Endothelial cell (in vitro differentiated cells): ENCODE measurements at regions not wholly inside any gene's neighbourhood (a gene's known extent, or its start where the extent isn't known, plus 50 kb on each side); places are given as distances from the start of the nearest gene placed in this dataset.

Experiments used
- DNase-seq: peaks from one replicate; pipeline ENCODE4 v3.0.0; 2021; ENCODE audit warnings: low spot score
- H3K27ac Mint-ChIP-seq: one replicate; pipeline ENCODE4 v1.8.0; 2021; ENCODE audit warnings: mixed read lengths, inconsistent platforms; ENCODE audit not compliant: unreplicated experiment
- H3K27me3 Mint-ChIP-seq: one replicate; pipeline ENCODE4 v1.8.0; 2021; ENCODE audit warnings: mild to moderate bottlenecking, moderate library complexity, mixed read lengths, inconsistent platforms; ENCODE audit not compliant: unreplicated experiment
- H3K36me3 Mint-ChIP-seq: one replicate; pipeline ENCODE4 v1.8.0; 2021; ENCODE audit warnings: mild to moderate bottlenecking, low read depth, mixed read lengths, inconsistent platforms; ENCODE audit not compliant: unreplicated experiment
- H3K4me1 Mint-ChIP-seq: one replicate; pipeline ENCODE4 v1.8.0; 2021; ENCODE audit warnings: mild to moderate bottlenecking, mixed read lengths, inconsistent platforms; ENCODE audit not compliant: unreplicated experiment
- H3K4me3 Mint-ChIP-seq: one replicate; pipeline ENCODE4 v1.8.0; 2021; ENCODE audit warnings: mild to moderate bottlenecking, mixed read lengths, inconsistent platforms; ENCODE audit not compliant: unreplicated experiment
- H3K9me3 Mint-ChIP-seq: one replicate; pipeline ENCODE4 v1.8.0; 2021; ENCODE audit warnings: mixed read lengths, inconsistent platforms; ENCODE audit not compliant: unreplicated experiment
- TF ChIP-seq, protein P1 (sequence below): fragments of 200-600 bp; sonication (generic); IDR thresholded peaks from one replicate; pipeline ENCODE4 v1.5.0; 2021; ENCODE audit warnings: antibody characterized with exemption; ENCODE audit not compliant: unreplicated experiment

DNA sequence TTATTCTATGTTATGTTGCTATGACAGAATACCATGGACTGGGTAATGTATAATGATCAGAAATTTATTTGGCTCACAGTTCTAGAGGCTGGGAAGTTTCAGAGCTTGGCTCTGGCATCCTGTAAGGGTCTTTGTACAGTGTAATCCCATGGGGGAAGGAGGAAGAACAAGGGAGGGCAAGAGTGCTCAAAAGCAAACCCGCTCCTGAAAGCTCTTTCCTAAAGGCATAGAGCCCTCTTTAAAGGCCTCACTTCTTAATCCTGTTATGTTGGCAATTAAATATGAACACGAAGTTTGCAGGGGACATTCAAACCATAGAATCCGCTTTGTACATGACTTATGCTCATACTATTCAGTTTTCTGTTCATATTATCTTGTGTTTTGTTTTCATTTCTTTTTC, 191.3 kb upstream of the CTSO start:
- TF ChIP-seq, protein P1, sequence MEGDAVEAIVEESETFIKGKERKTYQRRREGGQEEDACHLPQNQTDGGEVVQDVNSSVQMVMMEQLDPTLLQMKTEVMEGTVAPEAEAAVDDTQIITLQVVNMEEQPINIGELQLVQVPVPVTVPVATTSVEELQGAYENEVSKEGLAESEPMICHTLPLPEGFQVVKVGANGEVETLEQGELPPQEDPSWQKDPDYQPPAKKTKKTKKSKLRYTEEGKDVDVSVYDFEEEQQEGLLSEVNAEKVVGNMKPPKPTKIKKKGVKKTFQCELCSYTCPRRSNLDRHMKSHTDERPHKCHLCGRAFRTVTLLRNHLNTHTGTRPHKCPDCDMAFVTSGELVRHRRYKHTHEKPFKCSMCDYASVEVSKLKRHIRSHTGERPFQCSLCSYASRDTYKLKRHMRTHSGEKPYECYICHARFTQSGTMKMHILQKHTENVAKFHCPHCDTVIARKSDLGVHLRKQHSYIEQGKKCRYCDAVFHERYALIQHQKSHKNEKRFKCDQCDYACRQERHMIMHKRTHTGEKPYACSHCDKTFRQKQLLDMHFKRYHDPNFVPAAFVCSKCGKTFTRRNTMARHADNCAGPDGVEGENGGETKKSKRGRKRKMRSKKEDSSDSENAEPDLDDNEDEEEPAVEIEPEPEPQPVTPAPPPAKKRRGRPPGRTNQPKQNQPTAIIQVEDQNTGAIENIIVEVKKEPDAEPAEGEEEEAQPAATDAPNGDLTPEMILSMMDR, result no peak
- Mint-ChIP-seq H3K36me3 (no peaks in the 10 kb centered on the region), H3K9me3 (no peaks in the 10 kb centered on the region), H3K27me3 (no peaks in the 10 kb centered on the region), H3K4me3 (no peak overlapping the region), H3K27ac (no peak overlapping the region), H3K4me1 (no peaks in the 10 kb centered on the region)
- no peak for DNase-seq

DNA sequence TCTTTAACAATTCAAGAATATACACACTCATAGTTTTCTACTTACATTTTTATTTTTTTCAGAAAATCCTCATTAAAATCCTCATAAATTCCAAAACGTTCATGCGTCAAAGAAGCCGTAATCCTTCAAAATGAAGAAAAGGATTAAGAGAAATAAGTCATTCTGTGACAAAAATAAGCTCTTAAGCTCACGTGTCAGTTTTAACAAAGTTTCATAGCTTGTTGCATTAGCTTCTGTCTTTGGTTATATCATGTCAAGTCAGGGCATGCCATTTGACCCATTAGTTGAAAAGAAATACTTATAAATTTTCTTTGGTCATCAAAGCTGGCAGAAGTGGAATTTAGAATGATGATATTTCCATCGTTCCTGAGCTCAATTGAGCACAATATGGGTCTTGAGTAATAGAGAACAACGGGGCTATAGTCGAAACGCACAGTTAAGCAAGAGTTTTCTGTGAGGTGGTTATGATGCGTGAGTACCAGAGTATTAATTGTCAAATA, 185.2 kb upstream of the CTSO start:
- Mint-ChIP-seq H3K27me3 (no peaks in the 10 kb centered on the region), H3K27ac (no peak overlapping the region), H3K36me3 (no peaks in the 10 kb centered on the region), H3K4me1 (peaks cover 4% of the 10 kb centered on the region), H3K4me3 (no peak overlapping the region), H3K9me3 (no peaks in the 10 kb centered on the region)
- TF ChIP-seq, protein P1, result no peak
- DNase-seq, result no peak

DNA sequence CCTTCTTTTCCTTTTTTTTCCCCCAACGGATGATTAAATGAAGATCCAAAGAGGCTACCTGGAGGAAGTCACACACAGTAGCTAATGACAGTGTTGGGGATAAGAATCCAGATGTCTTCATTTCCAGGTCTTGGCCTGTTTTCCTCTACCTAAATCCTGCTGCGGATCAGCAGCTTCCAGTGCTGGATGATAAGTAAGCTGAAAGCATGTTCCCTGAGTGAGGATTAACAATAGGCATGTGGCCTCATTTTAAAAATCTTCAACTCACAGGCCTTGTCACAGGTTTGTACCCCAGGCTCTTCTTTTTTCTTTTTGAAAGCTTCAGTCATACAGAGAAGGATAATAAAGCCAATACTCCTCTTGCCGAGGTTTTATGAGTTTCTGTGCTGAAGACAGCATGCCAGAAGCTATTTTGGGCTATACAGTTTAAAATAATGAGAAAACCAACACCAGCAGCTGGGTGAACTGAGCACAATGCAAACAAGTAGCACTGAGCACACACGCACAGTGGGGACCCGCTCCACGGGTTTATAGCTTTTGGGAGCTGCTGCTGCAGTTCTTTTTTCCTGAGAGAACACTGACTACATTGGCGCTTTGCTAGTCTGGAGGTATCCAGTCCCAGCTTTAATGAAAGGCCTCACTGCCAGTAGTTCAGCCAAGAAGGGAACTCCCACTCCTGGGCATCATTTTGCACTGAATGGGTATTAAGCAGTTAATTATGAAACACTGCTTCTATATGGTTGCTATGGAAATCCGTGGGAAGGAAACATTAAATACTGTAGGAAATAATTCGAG, 184.2 kb upstream of the CTSO start:
- Mint-ChIP-seq H3K9me3 (no peaks in the 10 kb centered on the region), H3K27ac (no peak overlapping the region), H3K36me3 (no peaks in the 10 kb centered on the region), H3K27me3 (no peaks in the 10 kb centered on the region), H3K4me1 (peaks cover 4% of the 10 kb centered on the region), H3K4me3 (no peak overlapping the region)
- TF ChIP-seq, protein P1, result no peak
- no peak for DNase-seq

DNA sequence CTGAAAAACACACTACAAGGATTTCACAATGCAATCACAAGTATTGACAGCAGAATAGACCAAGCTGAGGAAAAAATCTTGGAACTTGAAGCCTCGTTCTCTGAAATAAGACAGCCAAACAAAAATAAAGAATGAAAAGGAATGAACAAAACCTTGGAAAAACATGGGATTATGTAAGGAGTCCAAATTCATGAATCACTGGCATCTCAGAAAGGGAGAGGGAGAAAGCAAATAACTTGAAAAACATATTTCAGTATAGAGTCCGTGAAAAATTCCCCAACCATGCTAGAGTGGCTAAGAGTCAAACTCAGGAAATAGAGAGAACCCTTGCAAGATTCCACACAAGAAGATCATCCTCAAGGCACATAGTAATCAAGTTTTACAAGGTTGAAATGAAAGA, 178.5 kb upstream of the CTSO start:
- Mint-ChIP-seq H3K27me3 (no peaks in the 10 kb centered on the region), H3K4me3 (no peak overlapping the region), H3K27ac (no peak overlapping the region), H3K4me1 (peaks cover 4% of the 10 kb centered on the region), H3K36me3 (no peaks in the 10 kb centered on the region), H3K9me3 (no peaks in the 10 kb centered on the region)
- no peak for DNase-seq
- TF ChIP-seq, protein P1, result no peak

DNA sequence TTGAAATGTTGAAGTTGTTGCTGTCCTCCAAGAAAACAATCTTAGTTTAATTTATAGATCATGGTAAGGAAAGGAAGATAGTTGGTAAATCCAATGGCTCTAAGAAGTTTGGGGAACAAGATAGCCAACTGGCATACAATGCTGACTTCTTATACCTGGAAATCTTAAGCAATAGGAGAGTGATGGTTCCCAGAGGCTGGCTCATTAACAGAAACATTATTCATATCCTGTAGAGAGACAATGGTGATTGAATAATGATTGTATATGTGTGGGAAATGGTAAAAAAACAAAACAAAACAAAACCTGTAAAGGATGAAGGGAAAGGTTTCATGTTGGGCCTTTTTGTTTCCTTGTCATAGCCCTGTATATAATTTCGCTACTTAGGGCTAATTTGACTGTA, 174.9 kb upstream of the CTSO start:
- no peak for DNase-seq
- no peaks in the 10 kb centered on the region for H3K9me3 Mint-ChIP-seq
- H3K27me3 Mint-ChIP-seq, result no peaks in the 10 kb centered on the region
- H3K4me3 Mint-ChIP-seq, result no peak overlapping the region
- no peaks in the 10 kb centered on the region for H3K4me1 Mint-ChIP-seq
- TF ChIP-seq, protein P1, result no peak
- H3K36me3 Mint-ChIP-seq, result no peaks in the 10 kb centered on the region
- H3K27ac Mint-ChIP-seq, result no peak overlapping the region
